NCI-H2227 treated with DMSO at 0.1 percent for 48 hours (cell line): ENCODE measurements at regions not wholly inside any gene's neighbourhood (a gene's known extent, or its start where the extent isn't known, plus 50 kb on each side); places are given as distances from the start of the nearest gene placed in this dataset.

Source experiments
- DNase-seq: peaks from one replicate; lab custom pipeline; 2025; lab: John Stamatoyannopoulos, UW

DNA sequence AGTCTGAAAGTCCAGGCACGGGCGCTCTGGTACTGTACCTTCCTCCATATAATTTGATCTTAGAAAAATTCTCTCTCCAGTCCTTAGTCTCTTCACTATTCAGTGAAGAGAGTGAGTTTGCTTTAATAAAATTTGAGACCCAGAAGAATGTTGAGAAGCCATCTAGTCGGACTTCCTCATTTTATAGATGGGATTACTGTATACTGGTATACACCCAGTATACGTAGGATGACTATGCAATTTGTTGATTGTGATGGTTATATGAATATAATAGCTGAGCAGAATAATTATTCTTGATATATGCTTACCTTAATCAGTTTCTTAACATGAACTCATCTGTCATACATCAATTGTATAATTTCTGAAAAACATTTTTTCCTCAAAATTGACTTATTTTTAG lies 328.0 kb upstream of the B3GALT2 start:
- DNase-seq, result no peak

- no peak for DNase-seq
These were observed 326.6 kb upstream of the B3GALT2 start for GRCh38 chr1:193513032-193513431.

DNA sequence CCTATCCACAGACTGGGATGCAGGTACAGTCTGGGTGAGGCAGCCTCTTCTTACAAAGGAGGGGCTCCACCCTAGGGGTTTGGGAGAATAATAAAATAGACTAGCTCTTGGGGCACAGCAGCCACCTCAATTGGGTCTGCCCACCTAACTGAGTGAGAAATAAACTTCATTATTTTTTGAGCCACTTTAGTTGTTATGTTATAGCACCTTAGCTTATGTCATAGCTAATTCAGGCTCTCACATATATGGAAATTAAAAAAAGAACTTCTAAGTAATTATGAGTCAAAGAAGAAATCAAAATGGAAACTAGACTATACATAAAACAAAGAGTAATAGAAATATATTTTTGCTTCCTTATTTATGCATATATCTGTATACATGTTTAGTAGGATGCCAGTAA lies 318.5 kb upstream of the B3GALT2 start:
- no peak for DNase-seq

DNA sequence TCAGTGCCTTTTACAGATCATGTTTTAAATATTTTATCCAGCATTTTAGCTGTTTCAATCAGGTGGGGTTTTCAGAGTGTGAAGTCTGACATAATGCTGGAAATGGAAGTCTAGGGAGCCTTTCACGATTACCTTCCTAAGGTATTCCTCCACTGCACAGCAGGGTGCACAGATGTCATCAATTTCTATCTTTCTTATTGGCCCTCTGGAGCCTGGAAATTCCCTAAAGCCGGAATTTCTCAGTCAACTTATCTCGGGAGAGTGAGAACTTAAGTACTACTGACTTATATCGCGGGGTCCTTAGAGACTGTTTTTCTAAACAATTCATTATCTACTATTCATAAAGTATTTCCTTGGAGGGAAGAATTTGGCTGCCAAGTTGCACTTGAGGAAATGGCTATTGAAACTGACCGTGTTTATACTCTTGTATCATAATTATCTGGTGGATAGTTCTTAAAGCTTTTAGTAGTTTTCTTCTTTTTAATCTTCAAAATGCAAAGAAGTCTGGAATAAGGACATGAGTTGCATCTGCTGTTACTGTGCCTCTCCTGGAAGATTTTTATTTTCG lies 311.8 kb upstream of the B3GALT2 start:
- no peak for DNase-seq

GRCh38 chr1:193494368-193494767 lies 308.0 kb upstream of the B3GALT2 start:
- DNase-seq, result no peak

- no peak for DNase-seq
These were observed 302.8 kb upstream of the B3GALT2 start for GRCh38 chr1:193489191-193489590.

GRCh38 chr1:193487722-193488121 lies 301.3 kb upstream of the B3GALT2 start:
- DNase-seq, result no peak

- DNase-seq, result no peak
These were observed 300.3 kb upstream of the B3GALT2 start for GRCh38 chr1:193486671-193487229.

- DNase-seq, result no peak
These were observed 294.3 kb upstream of the B3GALT2 start for GRCh38 chr1:193480755-193481154.

DNA sequence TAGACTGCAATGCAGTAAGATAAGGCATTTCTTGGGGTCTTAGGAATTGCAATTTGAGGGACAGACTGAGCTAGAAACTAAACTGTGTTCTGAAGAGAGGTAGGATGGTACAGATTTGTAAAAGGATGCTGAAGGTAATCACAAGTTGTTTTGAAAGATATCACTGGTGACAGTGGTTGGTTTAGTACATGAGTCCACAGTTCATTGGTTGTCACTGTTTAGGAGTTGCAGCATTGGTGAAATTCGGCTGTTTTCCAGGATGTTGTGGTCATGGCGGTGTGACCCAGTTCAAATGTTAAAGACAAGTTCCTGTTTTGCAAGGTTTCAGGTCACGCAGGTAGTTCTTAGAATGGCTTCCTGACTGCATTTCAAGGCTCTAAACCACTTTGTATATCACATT lies 292.8 kb upstream of the B3GALT2 start:
- DNase-seq, result no peak

- DNase-seq, result no peak
These were observed 290.3 kb upstream of the B3GALT2 start for GRCh38 chr1:193476748-193477147.

DNA sequence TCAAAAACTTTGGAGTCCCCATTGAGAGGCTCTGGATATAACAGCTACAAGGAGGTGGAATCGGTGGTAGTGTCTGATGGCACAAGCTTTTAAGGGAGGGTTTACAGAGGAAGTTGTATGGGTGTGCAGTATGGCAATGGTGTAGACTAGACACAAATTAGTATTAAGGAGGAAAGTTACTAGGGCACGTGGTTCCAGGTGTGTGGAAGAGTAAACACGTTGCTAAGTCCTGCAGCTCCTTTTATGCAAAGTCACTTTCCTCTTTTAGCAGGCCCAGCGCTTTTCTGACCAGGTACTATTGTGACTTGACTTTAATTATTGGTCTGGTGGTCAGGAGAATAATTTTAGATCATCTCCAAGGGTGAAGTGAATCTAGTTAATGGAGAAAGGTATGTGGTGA lies 287.5 kb upstream of the B3GALT2 start:
- DNase-seq, result no peak

DNA sequence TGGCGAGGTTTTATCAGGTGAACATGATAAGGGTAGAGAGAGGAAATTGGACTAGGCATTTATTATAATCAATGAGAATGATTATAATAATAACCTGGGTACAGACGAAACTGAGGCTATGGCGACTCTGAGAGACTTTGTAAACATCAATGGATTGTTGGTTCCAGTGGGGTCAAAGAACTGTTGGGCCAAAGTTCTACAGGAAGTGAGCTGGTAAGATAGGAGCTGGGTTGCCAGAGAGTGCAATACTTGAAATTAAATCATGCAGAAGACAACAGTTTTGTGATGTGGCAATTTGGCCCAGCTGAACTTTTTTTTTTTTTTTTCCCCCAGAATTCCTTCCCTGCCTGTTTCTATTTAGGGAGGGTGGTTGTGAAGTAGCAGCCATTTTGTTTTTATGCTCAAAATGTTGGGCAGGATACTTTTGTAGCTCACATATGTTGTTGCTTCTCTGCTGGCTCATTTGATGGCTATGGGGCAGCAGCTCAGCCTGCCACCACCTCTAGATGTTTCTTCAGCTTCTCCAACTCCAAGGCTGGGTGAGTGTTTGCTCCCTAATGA lies 286.5 kb upstream of the B3GALT2 start:
- DNase-seq, result no peak

DNA sequence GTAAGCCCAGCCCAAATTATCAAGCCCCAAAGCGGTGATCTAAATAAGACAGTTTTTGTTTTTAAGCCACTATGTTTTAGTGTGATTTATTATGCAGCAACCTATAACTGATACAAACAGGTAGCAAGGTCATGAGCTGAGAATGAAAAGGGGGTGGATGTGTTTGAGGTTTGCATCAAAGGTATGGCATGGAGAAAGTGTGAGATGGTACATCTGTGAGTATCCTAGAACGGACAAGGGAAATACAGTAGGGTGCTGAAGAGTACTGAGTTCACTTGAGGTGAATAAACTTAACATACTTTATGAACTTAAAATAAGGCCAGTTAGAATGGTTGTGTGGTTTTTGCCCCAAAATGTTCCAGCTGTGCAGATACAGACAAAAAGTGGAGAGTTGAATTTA lies 286.0 kb upstream of the B3GALT2 start:
- no peak for DNase-seq

DNA sequence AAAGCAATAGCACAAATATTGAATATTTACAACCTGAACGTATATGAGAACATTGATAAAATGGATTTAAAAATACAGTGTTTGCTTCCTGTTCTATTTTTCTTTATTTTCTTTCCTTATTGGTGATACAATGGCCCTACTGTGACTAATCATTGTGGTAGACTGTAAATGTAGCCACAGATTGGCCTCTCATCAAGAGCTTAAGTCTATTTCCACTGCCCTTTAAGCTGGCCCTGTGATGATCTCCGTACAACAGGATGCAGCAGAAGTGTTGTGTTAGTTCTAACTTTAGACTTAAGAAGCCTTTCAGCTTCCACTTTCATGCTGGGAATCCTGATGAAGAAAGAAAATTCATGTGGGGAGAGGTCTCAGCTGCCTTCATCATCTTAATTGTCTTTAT lies 285.6 kb upstream of the B3GALT2 start:
- no peak for DNase-seq

DNA sequence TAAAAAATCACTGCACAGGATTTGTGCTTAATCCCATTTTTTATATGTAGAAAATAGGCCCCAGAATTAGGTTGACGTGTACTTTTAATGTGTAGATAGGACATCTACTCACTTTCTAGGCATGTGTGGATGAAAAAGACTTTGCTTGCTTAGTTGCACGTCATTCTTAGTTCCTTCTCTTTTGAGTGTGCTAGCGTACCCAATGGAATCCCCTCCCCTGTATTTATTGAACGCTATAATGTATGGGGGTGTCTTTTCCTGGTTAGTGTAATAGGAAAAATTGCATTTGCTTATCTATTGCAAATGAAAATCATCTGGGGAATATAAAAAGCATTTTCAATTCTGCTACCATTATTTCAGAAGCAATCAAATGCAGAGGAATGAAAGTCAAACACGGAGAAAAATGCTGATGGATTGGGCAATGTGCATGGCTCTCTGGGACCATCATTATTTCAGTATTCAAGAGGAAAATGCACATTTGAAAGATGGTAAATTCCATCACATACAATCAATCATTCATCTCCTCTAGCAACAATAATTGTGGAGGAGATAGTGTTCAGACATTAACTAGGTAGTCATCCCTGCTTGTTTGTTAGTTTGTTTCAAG lies 277.0 kb upstream of the B3GALT2 start:
- no peak for DNase-seq

DNA sequence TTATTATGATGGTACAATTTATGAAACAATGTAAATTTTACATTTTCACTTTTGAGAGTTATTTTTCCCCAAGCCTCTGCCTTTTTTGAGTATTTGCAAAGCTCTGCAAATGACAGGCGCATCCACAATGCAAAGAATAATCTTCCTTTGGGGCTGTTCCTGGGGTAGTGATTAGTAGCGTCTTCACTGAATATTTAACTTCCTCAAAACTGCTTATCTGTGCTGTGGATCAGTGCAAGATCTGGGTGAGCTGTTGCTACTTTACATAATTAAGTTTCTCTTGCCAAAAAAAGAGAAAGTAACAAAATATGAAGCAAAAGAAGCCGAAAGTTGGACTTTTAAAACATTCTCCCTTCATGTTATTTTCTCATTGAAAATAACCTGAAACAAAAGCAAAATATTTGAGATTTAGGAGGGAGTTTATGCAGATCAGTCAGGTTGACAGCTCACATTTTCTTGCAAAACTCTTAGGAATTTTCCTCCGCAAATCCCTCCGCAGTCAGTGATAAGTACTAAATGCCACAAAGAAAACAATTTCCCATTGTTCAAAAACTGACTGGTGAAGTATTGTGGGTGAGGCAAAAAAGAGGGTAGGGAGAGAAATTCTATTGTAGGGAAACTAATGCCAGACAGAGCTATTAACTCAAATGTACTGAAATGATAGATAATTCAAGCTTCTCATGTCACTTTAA lies 276.4 kb upstream of the B3GALT2 start:
- DNase-seq, result no peak

DNA sequence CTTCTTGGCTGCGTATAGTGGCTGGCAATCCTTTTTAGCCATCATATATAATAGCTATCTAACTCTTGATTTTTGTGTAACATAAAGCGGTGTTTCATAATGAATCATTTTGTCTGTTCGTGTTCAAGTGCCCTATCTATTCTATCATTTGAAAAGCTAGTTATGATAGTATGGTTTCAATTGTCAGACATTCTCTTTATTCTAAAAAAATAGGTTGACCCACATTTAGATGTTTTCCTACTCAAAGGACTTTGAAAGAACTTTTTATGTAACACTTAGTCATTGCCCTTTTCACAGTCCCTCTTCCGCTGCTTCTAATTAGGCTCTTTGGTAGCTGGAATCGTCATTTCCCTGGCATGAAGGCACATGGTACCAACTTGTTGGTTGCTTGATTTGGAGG lies 272.2 kb upstream of the B3GALT2 start:
- DNase-seq, result no peak

- DNase-seq, result no peak
These were observed 271.3 kb upstream of the B3GALT2 start for GRCh38 chr1:193457676-193458075.

- DNase-seq, result no peak
These were observed 270.4 kb upstream of the B3GALT2 start for GRCh38 chr1:193456811-193457280.

GRCh38 chr1:193451606-193452005 lies 265.2 kb upstream of the B3GALT2 start:
- DNase-seq, result no peak

DNA sequence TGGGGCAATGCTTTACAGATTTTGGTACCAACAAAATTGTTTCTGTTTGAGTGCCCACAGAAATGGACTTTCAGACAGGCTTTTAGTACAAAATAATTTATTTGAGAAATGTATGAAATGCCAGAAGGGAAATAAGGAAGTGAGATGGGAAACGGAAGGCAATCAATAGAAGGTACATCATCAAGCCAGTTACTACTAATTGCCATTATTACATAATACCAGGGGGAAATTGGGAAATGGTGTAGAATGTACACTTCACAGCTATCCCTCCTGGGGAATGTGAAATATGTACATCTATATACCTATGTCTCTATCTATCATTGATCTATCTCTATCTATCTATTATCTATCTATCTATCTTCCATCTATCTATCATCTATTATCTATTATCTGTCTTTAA lies 264.6 kb upstream of the B3GALT2 start:
- DNase-seq, result no peak
